ENCODE measurements at regions not wholly inside any gene's neighbourhood (a gene's known extent, or its start where the extent isn't known, plus 50 kb on each side); places are given as distances from the start of the nearest gene placed in this dataset.

DNA sequence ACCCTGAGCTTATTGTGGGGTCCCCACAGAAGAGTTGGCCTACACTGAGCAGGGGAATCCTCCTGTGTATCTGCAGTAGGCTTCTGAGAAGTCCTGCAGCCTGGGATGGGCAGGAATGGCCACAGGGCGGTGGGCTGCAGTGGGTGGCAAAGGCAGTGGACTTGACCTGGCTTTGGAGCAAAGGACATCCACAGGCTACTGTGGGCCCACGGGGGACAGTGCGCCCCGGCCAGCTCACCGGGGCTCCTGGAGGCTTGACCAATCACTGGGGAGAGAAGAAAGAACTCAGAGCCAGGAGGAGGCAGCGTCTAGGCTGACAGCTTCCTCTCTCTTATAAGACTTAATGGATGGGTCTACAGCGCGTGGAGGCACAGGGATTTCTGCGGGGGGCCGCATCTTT is 488.8 kb upstream of the MGMT start:
- TF ChIP-seq TCF7L2 (IDR thresholded peaks at IDR 0.05; ENCODE audit: borderline replicate concordance, extremely low read depth, insufficient read depth, insufficient read length), result no peak
- no peak for TF ChIP-seq SIN3A (IDR thresholded peaks at IDR 0.05; ENCODE audit: low read depth)
- no peak for TF ChIP-seq JUND (IDR thresholded peaks at IDR 0.05)
- no peak for TF ChIP-seq POLR2A (IDR thresholded peaks at IDR 0.05; ENCODE audit: borderline replicate concordance, extremely low read depth, insufficient read depth, insufficient read length)
